SK-N-MC (cell line): ENCODE measurements at regions not wholly inside any gene's neighbourhood (a gene's known extent, or its start where the extent isn't known, plus 50 kb on each side); places are given as distances from the start of the nearest gene placed in this dataset.
"Not testable (repeated sequence)": the region's sequence is repeated elsewhere in the genome, so short reads cannot be mapped to it uniquely, and the experiment has no call there.

Experiments used
- DNase-seq: peaks from one replicate; pipeline ENCODE4 v3.0.0-alpha.2; 2011; ENCODE audit warnings: low read depth, low spot score
- H3K27ac ChIP-seq: fragments of 200-600 bp; sonication (generic); 2 replicates; pipeline ENCODE4 v1.5.1; 2016; ENCODE audit warnings: mixed run types
- H3K36me3 ChIP-seq: fragments of 200-600 bp; sonication (generic); 2 replicates; pipeline ENCODE4 v1.6.1; 2017; ENCODE audit warnings: antibody characterized with exemption, low read length, mixed read lengths; ENCODE audit not compliant: insufficient read depth
- H3K4me3 ChIP-seq: fragments of 200-600 bp; sonication (generic); 2 replicates; pipeline ENCODE4 v1.5.1; 2016
- H3K9ac ChIP-seq: fragments of 200-600 bp; sonication (generic); 2 replicates; pipeline ENCODE4 v1.8.0; 2017; ENCODE audit warnings: mixed run types, mixed read lengths; ENCODE audit not compliant: insufficient read length
- H3K9me3 ChIP-seq: fragments of 200-600 bp; sonication (generic); 2 replicates; pipeline ENCODE4 v1.6.1; 2017; ENCODE audit warnings: low read depth, mild to moderate bottlenecking, antibody characterized with exemption, low read length, moderate library complexity, mixed read lengths
- EZH2 ChIP-seq: fragments of 200-600 bp; sonication (generic); IDR thresholded peaks from one replicate; pipeline ENCODE4 v1.6.1; 2017; ENCODE audit warnings: antibody characterized with exemption
- FOXP2 ChIP-seq: optimal IDR thresholded peaks from 2 replicates; pipeline ENCODE3; 2011; ENCODE audit warnings: mild to moderate bottlenecking, moderate library complexity; ENCODE audit not compliant: insufficient read depth; ENCODE audit errors: extremely low read length, control extremely low read depth
- POLR2AphosphoS5 ChIP-seq: IDR thresholded peaks from 2 replicates; pipeline ENCODE4 v1.6.1; 2012; ENCODE audit warnings: mild to moderate bottlenecking, low read depth, low read length, borderline replicate concordance

DNA sequence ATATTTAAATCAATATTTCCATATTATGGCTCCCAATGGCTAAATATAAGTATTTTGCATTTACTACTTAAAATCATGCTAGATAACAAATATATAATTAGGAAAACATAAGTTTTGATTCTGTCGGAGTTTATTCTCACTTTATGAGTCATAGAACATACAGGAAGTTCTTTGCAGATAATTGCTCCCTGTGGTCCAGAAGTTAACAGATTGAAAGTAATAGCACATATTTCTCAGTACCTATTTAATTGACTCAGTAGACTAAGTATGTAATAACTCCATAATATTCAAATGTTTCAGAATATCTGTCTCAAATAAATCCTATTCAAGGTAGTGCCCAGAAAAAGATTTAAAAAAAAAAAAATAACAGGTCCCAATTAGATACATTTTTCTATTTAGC lies 806.0 kb upstream of the ATXN7L3B start:
- Histone ChIP-seq H3K4me3 (no peak overlapping the region), H3K9me3 (peaks cover 3% of the 10 kb centered on the region; the same call in 1 of the 2 replicates), H3K27ac (no peak overlapping the region), H3K9ac (no peak overlapping the region), H3K36me3 (no peaks in the 10 kb centered on the region)
- TF ChIP-seq FOXP2 (no peak), POLR2AphosphoS5 (no peak), EZH2 (no peak)
- DNase-seq = no peak

- Histone ChIP-seq H3K4me3 (no peak overlapping the region), H3K36me3 (no peaks in the 10 kb centered on the region), H3K9me3 (peaks cover 2% of the 10 kb centered on the region; the same call in 1 of the 2 replicates), H3K27ac (no peak overlapping the region), H3K9ac (no peak overlapping the region)
- DNase-seq = no peak
- TF ChIP-seq POLR2AphosphoS5 (no peak), FOXP2 (no peak), EZH2 (no peak)
These were observed 768.3 kb upstream of the ATXN7L3B start for GRCh38 chr12:73769337-73769736.

DNA sequence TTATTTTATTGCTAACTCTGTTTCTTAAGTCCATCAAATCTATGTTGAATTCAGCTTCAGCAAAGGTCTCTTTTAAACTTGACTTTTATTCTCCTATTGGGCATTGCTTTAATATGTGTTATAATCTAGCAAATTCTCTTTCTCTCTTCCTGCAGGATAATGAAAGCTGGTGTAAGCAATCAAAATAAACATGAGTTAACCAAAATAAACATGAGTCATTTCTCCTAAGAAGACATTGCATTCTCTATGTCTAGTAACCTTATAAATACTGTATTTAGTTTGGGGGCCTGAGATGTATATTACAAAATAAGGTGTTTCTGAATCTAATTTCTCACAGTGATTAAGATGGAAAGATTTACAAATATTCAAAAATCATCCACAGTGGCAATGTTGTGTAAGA lies 739.1 kb upstream of the ATXN7L3B start:
- Histone ChIP-seq H3K9ac (no peak overlapping the region), H3K27ac (no peak overlapping the region), H3K9me3 (peaks cover 5% of the 10 kb centered on the region; the same call in 1 of the 2 replicates), H3K36me3 (no peaks in the 10 kb centered on the region), H3K4me3 (no peak overlapping the region)
- no peak for DNase-seq
- no peak for TF ChIP-seq EZH2
- no peak for TF ChIP-seq FOXP2
- no peak for TF ChIP-seq POLR2AphosphoS5

DNA sequence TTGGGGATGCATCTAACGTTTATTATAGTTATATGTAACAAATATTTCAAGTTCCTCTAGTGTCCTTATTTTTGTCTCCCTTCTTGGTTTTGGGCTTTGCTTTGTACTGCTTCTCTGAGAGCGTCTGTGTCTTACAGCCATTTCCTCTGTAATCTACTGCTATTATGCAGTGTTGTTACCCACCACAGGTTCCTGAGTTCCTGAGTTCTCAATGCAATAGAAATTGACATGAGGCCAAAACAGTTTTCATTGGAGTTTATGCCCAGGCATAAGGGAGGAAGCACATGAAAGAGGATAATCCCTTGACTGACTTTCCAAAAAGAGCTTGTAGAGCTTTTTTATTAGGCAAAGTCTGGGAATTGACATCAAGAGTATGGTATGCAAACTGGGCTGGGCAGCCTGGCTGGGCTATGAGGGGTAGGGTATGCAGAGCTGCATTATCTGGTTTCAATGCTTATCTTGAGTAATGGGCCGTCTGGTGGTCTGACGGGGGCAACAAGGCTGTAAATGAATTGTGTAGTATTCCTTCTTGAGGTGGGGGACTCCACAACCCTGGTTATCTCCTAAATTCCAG lies 722.5 kb upstream of the ATXN7L3B start:
- no peak for TF ChIP-seq EZH2
- no peak for TF ChIP-seq POLR2AphosphoS5
- no peak for TF ChIP-seq FOXP2
- DNase-seq = no peak
- Histone ChIP-seq H3K9ac (no peak overlapping the region), H3K4me3 (no peak overlapping the region), H3K27ac (no peak overlapping the region), H3K9me3 (no peaks in the 10 kb centered on the region), H3K36me3 (no peaks in the 10 kb centered on the region)

GRCh38 chr12:73817161-73817560 lies 720.5 kb upstream of the ATXN7L3B start:
- no peaks in the 10 kb centered on the region for H3K9me3 ChIP-seq
- H3K36me3 ChIP-seq = no peaks in the 10 kb centered on the region
- H3K27ac ChIP-seq = no peak overlapping the region
- no peak overlapping the region for H3K4me3 ChIP-seq
- TF ChIP-seq FOXP2 (no peak), EZH2 (no peak), POLR2AphosphoS5 (no peak)
- H3K9ac ChIP-seq = no peak overlapping the region
- DNase-seq = no peak

GRCh38 chr12:73833746-73834145 lies 703.9 kb upstream of the ATXN7L3B start:
- TF ChIP-seq EZH2 (no peak), FOXP2 (no peak), POLR2AphosphoS5 (no peak)
- H3K36me3 ChIP-seq = no peaks in the 10 kb centered on the region
- no peak for DNase-seq
- no peak overlapping the region for H3K27ac ChIP-seq
- no peak overlapping the region for H3K4me3 ChIP-seq
- no peak overlapping the region for H3K9ac ChIP-seq
- no peaks in the 10 kb centered on the region for H3K9me3 ChIP-seq

GRCh38 chr12:73841963-73842362 lies 695.7 kb upstream of the ATXN7L3B start:
- no peak overlapping the region for H3K4me3 ChIP-seq
- no peaks in the 10 kb centered on the region for H3K9me3 ChIP-seq
- DNase-seq = no peak
- H3K36me3 ChIP-seq = no peaks in the 10 kb centered on the region
- H3K27ac ChIP-seq = no peak overlapping the region
- H3K9ac ChIP-seq = no peak overlapping the region
- no peak for TF ChIP-seq EZH2
- no peak for TF ChIP-seq FOXP2
- no peak for TF ChIP-seq POLR2AphosphoS5

GRCh38 chr12:73863546-73863945 lies 674.1 kb upstream of the ATXN7L3B start:
- H3K9me3 ChIP-seq = no peaks in the 10 kb centered on the region
- H3K36me3 ChIP-seq = no peaks in the 10 kb centered on the region
- no peak for DNase-seq
- no peak overlapping the region for H3K27ac ChIP-seq
- TF ChIP-seq FOXP2 (no peak), POLR2AphosphoS5 (no peak), EZH2 (no peak)
- H3K4me3 ChIP-seq = no peak overlapping the region
- H3K9ac ChIP-seq = no peak overlapping the region

DNA sequence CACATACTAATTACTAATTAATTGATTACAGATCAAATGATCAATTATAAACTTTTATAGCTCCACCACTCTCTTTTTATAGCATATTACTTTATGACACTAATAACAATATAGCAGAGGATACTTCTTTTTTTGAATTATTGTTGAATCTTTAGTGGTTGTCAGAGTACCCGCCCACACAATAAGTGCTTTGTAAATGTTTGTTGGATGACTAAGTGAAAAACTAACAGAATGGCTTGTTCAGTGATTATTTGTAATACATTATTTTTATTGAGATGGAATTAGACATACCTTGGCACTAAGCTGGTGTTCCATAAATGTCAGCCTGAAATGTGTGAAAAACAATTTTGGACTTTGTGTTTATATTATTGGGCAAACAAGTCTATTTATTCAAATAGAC lies 670.5 kb upstream of the ATXN7L3B start:
- H3K36me3 ChIP-seq = no peaks in the 10 kb centered on the region
- no peaks in the 10 kb centered on the region for H3K9me3 ChIP-seq
- H3K4me3 ChIP-seq = no peak overlapping the region
- no peak for DNase-seq
- no peak for TF ChIP-seq POLR2AphosphoS5
- TF ChIP-seq FOXP2 = no peak
- TF ChIP-seq EZH2 = no peak
- no peak overlapping the region for H3K27ac ChIP-seq
- H3K9ac ChIP-seq = no peak overlapping the region

DNA sequence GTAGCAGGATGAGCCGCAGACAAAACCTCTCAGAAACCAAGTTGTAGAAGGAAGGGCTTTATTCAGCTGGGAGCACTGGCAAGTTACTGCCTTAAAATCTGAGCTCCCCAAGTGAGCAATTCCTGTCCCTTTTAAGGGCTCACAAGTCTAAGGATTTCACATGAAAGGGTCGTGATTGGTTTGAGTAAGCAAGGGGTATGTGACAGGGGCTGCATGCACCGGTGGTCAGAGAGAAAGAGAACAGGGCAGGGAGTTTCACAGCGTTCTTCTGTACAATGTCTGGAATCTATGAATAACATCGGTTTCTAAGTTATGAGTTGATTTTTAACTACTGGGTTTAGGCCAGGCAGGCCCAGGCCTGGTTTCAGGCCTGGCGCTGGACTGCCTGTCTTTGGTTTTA lies 660.3 kb upstream of the ATXN7L3B start:
- DNase-seq, H3K9me3 ChIP-seq, H3K9ac ChIP-seq, H3K36me3 ChIP-seq, H3K4me3 ChIP-seq, H3K27ac ChIP-seq: not testable (repeated sequence)
